GM18508 (cell line): ENCODE measurements at regions not wholly inside any gene's neighbourhood (a gene's known extent, or its start where the extent isn't known, plus 50 kb on each side); places are given as distances from the start of the nearest gene placed in this dataset.

ENCODE experiments used
- ATAC-seq: cut with Tn5 transposase; IDR thresholded peaks from one replicate; pipeline ENCODE4 v1.9.1; 2021; ENCODE audit warnings: moderate number of reproducible peaks; ENCODE audit not compliant: insufficient read depth, unreplicated experiment

- ATAC-seq = no peak
Observed at GRCh38 chr3:3745693-3746092, 53.5 kb upstream of the LRRN1 start.

DNA sequence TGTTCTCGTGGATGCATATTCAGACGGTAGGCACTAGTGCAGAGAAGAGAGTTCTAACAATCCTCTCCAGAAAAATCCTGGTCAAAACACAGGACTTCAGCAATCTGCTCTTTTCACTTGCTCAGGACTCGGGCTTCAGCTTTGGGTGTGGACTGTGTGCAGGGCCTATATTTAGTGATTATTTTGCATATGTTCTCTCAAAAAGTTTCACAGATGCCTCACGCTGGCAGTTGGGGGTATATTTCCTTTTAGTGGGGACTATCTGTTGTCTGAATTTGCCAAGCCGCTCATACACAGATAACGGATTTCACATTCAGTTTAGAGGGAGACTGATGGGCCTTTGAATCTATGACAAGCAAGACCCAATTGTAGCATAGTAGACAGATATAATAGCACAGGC, 54.4 kb upstream of the LRRN1 start:
- ATAC-seq = no peak

DNA sequence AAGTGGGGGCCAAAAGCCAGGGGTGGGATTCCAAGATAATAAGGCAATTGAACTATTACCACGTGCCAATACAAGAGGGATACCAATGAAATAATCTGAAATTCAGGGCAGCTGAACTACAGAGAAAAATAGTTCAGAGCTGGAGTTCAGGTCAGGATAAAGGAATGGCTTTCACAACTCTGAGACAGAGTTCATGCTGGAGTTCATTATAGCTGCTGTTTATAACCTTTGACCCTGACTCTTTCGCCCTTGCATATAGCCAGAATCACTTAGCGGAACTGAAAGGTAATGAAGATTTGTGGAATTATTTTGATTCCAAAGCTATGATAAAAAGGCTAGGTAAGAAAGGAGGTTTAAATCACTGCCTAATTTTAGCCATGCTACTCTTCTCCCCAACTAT, 55.5 kb upstream of the LRRN1 start:
- no peak for ATAC-seq

DNA sequence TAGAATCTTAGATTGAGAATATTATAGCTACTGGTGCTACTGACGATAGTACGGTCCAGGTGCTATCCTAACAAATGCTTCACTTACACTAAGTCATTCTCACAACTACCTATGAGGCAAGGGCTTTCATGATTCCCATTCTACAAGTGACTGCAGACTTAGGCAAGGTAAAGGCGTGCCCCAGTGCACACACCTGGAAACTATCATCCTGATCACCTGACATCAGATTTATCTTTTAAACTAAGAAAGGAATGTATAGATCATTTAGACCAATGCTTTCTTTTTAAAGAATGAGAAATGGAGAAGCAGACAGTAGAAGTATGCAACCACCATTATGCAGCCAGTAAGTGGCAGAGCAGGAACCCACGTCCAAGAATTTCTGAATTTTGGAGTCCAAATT, 59.2 kb upstream of the LRRN1 start:
- ATAC-seq = no peak

GRCh38 chr3:3739330-3740060, 59.7 kb upstream of the LRRN1 start:
- no peak for ATAC-seq

DNA sequence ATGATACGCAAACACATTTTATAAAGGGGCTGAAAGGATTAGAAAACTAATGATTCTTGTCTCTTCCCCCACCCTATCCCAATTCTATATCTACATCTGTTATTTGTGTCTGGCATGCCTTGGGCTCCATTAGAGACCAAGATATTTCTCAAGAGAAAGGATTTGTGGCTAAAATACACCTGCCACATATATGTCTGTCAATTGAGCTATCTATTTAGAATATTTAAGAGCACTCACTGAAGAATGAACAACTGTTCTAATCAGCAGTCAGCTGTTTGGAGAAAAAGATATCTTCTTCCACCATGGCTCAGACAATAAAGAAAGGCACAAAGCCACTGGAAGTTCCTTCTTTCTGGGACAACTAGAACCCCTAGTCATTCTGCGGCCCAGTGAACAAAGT, 61.7 kb upstream of the LRRN1 start:
- ATAC-seq = no peak

DNA sequence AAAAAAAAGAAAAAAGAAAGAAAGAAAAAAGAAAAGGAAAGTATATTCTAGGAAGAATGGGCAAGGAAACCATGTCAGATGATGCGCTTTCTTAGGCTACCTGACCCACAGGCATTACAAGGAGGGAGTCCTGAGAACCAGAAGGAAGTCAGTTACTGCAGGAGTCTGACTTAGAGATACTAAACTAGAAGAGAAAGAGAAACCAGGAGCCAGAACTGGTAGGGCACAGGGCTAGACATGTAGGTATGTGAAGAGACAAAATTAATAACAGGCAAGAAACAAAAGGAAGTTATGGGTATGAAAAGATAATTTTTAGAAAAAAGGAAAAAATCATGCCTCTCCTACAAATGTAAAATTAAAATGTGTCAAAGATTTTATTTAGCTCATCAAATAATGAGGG, 63.3 kb upstream of the LRRN1 start:
- no peak for ATAC-seq

DNA sequence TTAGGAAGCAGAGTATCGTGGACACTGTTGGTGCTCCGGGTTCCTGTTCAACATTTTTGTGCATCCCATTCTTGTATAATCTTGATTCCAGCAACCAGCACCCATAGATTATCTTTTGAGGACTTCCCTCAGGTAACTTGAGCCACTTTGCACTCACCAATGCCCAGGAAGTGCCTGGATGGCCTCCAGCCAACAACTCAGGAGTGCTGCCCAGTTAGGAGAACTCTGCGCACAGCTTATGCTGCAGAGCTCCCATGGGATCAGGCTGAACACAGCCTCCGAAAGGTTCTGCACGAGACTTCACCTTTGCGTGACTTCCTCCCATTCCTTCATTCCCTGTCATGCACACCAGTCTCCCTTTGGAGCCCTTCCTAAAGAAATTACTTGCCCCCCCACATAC, 64.3 kb upstream of the LRRN1 start:
- ATAC-seq = no peak

- no peak for ATAC-seq
Observed at GRCh38 chr3:3729261-3729660, 70.0 kb upstream of the LRRN1 start.

- ATAC-seq = no peak
Observed at GRCh38 chr3:3726549-3726948, 72.7 kb upstream of the LRRN1 start.

GRCh38 chr3:3714572-3714971, 84.7 kb upstream of the LRRN1 start:
- ATAC-seq = no peak

DNA sequence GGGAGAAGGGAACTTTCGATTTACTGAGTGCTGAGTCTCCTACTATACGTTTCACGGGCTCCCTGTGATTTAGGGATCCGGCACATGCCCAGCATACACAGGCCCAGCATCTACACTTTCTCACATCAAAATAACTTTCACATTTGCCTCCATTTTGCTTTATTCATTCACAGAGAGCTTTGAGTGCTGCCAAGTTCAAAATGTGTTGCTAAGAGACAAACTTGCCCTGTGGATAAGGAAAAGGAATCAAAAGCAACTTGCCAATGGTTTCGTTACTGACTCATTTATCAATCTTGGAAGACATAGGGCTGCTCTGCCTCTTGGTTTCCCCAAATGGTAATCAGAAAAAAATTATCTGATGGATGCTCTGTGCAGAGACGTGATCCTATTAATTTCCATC, 86.3 kb upstream of the LRRN1 start:
- no peak for ATAC-seq

GRCh38 chr3:3708769-3709115, 90.5 kb upstream of the LRRN1 start:
- ATAC-seq = no peak

DNA sequence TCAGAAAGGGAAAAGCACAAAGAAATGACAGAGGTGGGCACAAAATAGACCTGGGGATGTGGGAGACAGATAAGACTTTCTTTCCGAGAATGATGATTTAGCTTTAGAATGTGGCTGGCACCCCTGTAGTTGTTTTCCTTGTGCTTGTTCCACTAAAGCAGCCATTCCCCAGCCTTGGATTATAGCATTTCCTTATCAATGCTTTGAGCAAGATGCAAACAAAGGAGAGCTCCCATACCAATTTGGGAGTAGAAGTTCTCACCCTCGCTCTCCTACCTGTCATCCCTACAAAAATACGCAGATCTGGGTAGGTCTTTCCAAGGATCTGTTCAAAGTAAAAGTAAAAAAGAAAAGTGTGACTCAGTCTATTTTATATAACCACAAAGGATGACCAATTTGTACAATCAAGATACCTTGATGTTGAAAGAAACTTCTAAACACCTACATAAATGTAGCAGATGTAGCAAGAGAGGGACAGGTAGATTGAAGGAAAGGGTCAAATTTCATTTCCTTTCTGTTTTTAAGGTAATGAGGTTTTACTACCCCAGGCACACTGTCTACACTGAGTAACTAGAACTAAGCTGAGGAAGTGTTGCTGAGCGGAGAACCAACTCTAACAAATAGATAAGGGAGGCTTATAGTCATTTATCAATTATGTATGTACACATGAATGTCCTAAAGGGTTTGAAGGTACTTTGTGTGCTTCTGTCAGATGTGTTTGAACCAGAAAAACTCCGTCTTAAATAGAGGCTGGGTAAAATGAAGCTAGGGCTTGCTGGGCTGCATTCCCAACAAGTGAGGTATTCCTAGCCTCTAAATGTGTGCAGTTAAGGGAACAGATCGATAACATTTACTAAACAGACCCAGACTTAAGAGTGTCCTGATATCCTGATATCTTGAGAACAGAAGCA, 91.1 kb upstream of the LRRN1 start:
- ATAC-seq = no peak

- no peak for ATAC-seq
Observed at GRCh38 chr3:3705090-3705775, 94.0 kb upstream of the LRRN1 start.

DNA sequence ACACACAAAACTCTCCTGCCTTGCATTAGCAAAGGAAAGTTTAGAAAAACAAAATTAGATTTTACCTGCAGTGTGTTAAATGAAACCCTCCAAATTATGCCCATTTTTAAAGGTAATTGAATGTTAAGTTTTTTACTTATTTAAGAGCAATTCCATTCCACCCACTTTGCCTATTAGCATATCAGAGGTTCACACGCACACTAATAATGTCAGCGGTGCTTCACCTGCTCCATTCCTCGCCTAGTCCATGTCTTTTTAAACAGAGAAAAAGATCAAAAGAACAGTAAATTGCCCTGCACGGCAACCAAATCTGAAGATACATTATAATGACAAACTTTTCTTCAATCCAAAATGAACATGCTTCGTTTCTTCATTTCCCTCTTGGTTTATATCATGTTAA, 97.3 kb upstream of the LRRN1 start:
- no peak for ATAC-seq

DNA sequence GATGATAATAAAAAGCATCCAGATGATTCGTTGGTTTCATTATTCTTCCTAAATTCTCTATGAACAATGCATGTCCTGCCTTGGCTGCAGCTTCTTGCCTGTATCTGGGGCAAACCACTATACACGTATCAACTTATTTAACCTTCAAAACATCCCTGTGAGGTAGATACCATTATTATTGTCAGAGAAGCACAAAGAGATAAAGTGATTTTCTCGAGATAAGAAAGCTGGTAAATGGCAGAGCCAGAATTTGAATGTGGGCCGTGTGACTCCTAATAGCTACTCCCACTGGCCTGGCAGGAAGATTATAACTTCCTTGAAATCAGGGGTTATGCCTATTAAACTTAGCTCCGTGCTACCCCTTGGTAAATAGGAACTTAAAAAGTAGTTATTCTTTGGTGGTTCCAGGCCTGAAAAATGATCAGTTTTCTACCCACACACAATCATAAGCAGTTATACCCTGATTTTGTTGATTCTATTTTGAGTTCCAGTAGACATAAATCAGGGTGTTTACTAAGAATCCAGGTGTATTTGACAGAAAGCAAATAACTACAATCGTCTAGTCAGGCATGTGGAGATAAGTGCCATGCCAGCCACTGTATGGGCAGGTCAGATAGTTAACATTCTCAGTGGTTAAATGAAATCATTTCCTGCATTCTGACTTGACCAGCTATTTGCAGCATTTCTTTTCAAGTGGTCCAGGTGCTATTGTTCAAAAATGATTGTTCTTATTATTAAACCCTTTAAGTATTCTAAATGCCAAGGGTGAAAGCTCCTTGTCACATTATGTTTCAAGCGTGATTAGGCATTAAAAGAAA, 99.2 kb upstream of the LRRN1 start:
- no peak for ATAC-seq

- no peak for ATAC-seq
Observed at GRCh38 chr3:3699407-3699806, 99.8 kb upstream of the LRRN1 start.

GRCh38 chr3:3696345-3696744, 102.9 kb upstream of the LRRN1 start:
- no peak for ATAC-seq

- no peak for ATAC-seq
Observed at GRCh38 chr3:3693593-3693992, 105.6 kb upstream of the LRRN1 start.
